GM21447 (cell line): ENCODE measurements at regions not wholly inside any gene's neighbourhood (a gene's known extent, or its start where the extent isn't known, plus 50 kb on each side); places are given as distances from the start of the nearest gene placed in this dataset.
A peak's percentile ranks its signal among the peaks of the same experiment; 100 is the strongest.

Experiments
- ATAC-seq: cut with Tn5 transposase; IDR thresholded peaks from one replicate; pipeline ENCODE4 v1.9.1; 2021; ENCODE audit not compliant: unreplicated experiment

DNA sequence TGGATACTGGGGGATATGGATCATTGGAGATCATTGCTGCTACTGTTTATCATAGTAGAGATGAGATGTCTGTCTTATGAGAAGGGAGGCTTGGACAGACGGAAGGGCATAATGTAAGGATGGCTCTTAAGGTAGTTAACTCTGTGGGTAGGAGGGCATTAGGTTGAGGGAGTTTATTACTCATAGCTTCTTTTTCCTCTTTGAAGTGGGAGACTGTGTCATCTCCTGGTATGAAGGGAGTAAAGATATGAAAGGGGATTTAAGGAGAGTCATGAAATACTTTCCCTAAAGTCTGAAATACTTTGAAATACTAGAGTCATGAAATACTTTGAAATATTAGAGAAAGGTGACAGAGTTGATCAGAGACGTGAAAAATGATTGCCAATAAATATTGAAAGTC is 255.5 kb upstream of the PITX2 start:
- no peak for ATAC-seq

DNA sequence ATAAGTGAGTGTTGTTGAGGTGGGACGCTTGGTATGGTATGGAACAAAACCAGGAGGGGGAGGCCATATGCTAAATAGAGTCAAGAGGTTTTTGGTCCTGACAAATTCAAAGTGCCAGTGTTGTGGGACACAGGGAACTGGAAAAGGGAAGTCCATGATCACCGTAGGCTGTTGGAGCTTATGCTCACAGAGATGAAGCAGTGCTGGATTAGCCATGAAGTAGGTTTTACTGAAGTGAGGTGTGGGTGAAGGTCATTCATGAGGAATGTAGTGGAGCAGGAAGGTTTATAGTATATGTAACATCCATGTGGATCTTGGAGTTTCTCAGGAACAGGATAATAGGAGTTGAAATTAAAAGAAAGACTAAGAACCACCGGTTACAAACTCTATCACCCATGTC is 256.1 kb upstream of the PITX2 start:
- ATAC-seq, result no peak

DNA sequence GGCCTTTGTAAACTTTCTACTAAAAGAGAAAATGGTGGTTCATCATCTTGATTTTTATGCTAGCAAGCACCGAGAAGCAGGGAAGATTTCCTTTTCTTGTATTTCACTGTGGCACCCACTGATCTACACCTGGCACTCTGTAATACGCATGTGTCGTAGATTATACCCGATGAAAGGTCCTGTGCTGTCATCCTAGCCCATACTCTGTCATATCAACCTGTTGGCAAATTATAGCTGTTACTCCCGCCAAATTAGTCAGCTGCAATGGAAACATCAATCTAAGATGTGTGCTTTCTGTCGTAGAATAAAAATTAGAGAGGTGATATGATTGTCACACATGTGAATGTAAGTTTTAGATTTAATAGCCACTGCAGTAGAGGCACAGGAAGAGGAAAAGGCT is 263.4 kb upstream of the PITX2 start:
- no peak for ATAC-seq

DNA sequence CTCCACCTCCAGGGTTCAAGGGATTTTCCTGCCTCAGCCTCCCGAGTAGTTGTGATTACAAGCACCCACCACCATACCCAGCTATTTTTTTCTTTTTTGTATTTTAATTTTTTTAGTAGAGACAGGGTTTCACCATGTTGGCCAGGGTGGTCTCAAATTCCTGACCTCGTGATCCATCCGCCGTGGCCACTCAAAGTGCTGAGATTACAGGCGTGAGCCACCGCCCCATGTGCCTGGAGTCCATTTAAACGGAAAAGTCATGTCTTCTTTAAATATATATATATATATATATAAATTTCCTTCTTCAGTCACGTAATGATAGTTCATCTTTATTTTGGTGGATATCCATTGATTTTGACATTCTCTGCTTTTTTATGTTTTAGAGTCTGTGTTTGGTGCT is 264.0 kb upstream of the PITX2 start:
- no peak for ATAC-seq

DNA sequence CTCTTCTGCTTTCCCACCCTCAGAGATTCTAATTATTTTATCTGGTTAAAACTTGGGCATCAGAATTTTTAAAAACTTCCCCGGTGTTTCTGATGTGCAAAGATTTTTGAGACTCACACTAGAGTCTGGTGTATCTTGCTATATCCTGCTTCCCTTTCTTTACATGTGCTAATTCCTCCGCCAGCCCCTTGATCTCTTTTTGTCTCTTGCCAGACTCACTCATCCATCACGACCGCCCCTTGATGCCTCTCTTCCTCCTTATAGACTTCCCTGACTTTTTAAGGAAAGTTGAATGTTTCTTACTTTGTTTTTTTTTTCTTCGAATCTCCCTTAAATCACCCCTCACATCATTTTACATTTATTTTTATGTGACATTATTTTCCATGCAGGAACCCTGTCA is 274.9 kb upstream of the PITX2 start:
- ATAC-seq, result no peak

DNA sequence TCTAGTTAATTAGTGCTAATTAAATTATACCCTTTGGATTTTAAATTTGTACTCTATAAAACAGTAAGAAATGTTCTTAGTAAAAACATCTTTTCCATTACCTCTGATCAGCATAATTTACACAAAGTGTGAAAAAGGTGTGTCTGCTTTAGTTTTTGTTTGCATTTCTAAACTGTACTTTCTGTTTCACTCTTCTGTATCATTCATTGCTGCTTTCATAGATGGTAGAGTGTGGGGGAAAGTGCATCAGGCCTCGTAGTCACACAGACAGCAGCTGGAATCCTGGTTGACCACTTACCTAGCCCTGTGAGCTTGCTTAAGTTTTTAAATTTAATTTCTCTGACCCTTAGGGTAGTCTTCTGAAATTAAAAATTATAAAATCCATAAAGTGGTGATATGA is 275.4 kb upstream of the PITX2 start:
- ATAC-seq, result peak; percentile 87

DNA sequence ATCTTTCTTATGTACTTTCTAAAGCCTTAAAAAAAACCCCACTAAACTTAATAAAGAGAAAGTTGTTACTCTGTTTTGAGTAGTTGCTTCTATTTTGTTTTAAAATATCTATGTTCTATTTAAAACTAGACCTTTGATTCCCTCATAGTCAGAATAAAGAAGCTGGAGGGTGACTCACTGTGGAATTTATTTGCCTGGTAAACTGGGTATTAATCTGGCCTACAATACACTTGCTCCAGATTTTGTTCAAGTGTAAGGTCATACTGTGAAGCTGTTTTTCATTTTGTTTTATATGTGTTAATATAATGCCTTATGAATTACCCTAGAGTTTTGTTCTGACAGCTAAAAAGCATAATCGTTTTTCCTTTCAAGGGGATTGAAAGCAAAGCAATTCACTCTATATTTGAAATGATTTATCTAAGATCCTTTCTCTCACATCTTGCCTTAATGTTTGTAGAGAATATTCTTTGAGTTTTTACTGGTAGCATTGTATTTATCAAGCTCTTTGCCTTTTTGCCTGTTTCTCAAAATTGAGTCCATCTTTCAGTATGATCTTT is 277.4 kb upstream of the PITX2 start:
- ATAC-seq, result no peak

DNA sequence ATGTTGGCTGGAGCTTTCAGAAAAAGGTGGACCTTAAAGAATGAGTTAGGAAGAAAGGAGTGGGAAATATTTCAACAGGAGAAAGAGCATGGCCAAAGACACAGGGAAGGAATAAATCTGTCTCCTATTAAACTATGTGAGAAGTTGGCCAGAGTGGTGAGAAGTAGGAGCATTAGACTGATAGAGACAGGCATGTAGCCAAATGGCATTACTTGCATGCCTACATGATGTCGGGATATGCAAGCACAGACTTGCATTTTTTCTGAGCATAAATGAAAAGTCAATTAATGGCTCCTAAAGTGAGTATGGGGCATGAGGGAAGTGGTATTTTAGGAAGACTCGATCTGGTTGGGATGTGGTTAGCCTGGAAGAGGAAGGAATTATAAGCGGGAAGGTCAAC is 279.6 kb upstream of the PITX2 start:
- no peak for ATAC-seq

DNA sequence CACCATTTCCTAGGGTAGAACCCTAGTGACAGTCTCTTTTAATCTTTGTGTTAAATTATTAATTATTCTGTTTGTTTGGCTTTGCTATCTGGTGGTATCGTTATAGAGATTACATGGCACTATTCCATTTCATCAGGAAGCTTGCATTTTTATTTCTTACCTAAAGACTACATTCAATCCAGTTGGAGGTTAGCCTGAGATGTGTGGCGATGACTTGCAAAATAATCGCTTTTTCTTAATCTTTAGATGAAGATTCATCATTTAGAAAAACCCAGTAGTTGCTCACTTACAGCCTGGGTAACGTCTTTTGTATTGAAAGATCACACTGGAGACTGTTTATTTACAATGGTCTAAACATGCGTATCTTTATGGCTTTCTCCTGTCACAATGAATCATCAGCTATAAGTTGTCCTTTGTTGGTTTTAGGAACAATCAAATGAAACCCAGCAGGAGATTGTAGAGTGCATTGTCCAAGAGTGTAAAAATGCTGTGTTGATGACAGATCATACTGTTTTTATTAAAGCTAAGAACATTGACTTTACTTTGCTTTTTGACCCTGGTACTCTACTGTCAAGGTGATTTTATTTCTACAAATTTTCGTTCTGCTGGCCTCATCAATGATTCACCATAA is 281.7 kb upstream of the PITX2 start:
- ATAC-seq, result no peak

DNA sequence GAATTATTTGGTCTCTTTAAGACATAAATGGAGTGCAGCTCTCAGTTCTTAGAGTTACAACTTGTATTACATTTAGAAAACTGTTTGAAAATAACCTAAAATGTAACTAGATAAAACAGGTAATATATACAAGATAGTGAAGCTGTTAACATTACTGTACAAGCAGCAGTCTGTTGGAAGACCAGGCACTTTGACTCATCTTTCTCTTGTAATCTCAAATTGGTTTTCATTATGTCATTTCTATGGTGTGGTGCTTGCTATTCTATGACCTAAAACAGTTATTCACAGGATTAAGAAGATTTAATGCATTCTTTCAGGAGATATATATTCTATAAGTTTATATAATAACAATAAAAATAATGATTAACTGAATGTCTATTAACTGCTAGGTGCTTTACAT is 282.5 kb upstream of the PITX2 start:
- no peak for ATAC-seq

DNA sequence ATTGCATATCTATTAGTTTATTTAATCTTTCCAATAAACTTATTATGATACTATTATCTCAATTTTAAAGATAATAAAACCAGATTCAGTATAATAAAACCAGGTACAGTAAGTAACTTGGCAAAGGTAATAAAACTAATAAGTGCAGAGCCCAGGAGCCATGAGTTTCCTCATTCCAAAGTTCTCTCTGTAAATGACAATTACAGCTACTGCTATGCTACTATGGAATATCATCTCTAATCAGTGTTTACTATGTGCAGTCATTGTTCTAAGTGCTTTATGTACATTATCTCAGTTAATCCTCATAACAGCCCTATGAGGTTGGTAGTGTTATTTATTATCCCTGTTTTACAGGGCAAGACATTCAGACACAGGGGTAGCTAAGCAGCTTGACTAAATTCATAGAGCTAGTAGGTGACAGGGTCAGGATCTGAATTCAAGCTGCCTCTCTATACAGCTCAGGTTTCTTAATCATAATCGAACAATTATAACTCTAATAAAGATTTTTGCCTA is 285.0 kb upstream of the PITX2 start:
- no peak for ATAC-seq

DNA sequence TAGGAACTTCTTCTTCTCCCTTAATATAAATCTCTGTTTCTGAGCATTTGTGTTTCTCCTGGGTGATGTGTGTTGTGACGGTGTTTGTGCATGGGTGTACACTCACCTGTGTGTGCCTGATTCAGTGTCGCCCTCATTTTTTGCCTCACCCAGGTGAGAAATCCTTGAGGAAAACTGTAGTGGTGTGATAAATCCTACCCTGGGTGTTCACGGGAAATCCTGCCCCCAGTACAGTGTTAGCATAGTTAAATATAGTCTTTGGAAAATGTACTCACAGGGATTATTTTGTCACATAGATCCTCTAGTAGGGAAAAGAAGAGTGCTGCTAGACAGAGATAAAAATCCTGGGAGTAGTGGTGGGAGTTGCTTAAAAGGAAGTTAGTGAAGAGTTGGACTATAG is 291.9 kb upstream of the PITX2 start:
- no peak for ATAC-seq

DNA sequence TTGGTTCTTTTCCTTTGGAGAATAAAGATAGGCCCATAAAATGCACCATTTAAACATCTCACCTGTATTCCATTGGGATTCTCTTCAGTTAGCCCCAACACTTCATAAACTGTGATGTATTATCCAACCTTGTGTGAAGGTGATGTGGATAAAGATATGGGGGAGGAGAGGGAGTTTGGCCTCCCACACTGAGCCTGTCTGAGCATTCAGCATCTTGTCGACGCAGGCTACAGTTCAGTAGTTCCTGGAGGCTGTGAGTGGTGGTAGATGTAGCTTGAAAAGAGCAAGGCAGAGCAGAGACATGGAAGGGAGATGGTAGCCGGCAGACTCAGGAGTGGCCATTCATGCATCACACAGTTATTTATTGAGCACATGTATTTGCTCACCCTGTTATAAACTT is 292.4 kb upstream of the PITX2 start:
- no peak for ATAC-seq

DNA sequence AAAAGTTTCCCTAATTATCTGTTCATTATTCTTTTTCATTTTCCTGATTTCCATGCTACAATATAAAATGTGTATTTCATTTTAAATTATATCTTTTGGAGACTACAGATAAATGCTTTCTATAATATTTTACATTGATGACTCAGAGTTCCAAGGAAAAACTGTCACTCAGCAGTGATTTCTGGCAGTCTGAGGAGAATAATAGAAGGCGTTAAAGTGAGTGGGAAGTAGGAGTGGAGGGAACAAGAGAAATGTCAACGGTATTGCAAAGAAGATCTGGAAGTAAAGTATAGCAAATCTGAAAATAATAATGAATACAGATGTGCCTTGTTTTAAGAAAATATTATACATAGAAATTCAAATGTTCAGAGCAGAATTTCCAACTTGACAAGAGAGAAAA is 293.6 kb upstream of the PITX2 start:
- no peak for ATAC-seq

DNA sequence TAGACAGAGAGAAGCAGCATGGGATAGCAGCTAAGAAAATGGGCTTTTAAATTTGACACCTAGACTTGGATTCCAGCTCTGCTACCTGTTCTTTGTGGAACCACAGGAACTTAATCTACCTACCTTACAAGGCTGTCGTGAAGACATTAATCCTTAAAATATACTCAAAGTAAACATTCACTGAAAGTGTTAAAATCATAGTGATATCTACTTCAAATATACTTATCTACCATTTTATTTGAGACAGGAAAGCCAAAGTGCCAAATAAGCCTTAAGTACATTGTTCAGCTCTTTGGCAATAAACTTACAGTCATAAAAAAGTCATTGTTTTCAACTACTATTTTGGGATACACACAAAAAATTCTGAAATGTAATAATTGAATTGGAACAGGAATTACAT is 295.0 kb upstream of the PITX2 start:
- no peak for ATAC-seq

DNA sequence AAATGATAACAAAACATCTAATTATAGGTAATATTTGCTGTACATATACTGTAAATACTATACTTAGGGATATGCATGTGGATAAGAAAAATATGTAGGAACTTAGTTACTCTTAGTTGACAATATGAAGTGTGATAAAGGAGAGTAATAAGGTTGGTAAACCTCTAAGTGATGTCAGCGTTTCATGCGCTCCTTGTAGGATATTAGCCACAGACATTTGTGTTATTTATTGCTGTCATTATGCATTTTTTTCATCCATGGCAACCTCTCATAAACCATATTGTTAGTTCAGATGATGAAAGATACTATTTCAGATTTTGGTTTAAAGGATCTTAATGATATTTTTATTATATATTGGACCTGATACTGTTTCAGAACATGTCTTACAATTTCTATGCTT is 298.1 kb upstream of the PITX2 start:
- no peak for ATAC-seq

DNA sequence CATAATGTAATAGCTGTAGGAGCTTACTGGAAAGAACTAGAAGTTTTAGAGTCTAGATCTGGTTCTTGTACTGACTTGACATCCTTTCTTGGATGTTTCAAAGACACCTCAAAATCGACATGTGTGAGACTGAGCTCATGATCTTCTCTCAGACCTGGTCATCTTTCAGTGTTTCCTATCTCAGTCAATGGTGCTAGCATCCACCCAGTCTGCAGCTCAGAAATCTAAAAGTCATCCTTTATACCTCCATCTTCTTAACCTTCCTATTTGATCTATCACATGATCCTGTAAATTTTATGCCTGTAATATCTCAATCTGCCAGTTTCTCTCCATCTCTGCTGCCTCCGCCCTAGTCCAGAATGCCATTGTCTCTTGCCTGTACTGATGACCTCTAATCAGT is 301.9 kb upstream of the PITX2 start:
- no peak for ATAC-seq

DNA sequence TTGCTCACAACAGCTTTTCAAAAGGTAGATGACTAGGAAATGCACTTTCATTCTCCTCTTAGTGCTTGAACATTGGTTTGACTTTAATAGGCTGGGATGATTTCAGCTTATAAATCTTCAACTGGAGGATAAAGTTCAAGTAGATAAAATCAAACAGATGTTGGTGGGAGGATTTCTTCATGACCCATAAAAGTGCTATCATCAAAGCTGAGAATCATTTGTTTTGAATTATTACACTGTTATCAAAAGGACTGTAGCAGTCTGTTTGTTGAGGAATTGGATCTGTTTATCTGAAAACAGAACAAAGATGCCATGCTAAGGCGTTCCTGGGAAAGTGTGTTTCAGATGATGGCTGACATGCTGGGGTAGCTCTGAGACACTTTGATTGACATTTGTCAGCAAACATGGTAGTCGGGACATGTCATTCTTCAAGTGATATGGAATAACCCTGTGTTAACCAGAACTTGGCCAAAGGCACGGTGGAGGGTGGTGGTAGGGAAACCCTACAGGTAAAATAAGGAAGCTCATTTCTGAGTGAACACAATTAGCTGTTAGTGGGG is 304.0 kb upstream of the PITX2 start:
- no peak for ATAC-seq

DNA sequence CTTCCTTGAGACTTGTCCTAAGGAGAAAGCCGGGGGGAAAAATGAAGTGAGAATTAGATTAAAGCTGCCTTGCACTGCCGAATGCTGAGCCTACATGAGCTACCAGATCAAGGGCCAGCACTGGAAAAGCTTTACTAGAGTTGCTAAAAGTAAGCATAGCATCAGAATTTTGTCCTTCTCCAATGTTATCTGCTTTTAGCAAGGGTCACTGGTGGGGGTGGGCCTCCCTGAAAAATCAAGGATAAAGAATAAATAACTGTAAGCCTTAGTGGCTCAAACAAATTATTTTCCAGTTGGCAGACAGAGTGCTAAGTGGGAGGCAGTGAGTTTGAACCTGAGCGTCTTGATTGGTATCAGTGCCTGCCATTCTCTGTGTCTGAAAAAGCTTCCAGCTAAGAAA is 310.5 kb upstream of the PITX2 start:
- ATAC-seq, result no peak

DNA sequence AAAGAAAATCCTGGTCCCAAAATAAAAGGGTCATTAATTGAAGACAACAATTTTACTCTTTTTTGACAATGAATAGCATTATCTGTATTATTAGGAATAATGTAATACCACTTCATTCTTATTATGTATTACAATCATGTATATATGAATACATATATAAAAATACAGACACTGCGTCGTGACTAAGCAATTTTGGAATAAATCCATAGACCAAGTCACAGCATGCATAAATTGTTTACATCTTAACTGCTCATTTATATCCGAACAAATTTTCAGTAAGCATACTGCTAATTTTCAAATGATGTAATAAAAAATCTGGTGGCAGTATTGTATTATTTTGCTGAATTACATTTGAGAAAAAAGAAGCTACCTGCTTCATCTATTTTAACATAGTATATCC is 321.6 kb upstream of the PITX2 start:
- no peak for ATAC-seq

DNA sequence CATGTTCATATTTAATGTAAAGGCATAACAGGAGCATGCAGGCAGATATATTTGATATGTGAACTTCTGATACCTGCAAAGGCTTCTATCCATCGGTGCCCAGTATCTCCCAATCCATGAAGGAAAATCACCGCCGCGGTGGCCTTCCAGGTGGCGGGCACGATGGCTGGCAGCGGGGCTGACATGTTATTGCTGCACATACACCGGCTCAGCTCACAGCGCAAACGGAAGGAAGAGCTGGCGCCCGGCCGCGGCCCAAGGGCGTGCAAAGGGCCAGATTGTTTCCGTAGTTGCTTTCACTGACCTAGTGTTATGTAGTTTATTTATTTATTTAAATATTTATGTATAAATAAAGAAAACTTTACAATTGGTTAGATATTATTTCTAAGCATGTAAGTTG is 322.7 kb upstream of the PITX2 start:
- ATAC-seq, result no peak

DNA sequence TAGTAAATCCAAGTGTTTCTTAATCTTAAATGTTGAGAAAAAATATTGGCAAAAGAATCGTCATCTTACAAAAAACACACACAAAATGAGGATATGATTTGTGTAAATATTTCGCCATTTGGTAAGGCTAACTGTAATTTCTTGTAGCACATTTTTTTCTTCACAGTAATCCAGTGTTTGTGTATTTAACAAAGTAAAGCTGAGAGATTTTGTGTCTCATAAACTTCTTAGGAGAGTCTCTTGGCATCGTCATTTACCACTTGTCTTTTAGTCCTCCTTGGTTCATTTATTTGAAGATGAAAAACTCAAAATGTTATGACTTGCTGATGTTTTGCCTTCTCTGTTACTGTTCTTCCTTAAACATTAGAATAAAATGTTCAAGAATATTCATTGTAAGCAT is 326.7 kb upstream of the PITX2 start:
- no peak for ATAC-seq

DNA sequence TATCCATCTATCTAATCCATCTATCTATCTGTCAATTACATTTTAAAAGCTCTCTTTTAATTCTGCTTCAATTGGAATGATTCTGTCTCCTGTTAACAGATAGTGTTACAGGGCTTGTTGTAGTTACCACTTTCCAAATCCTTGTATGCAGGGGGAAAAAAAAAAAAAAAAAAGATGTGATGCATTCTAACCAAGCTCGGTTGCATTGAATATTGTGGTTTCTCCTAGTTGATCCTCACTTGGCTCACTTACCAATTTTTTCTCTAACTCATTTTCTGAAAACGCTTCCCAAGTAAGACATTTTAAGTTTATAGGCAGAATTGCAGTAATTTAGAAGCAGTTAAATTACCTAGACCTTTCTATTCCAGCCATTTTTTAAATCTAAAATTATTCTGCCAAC is 327.9 kb upstream of the PITX2 start:
- ATAC-seq, result no peak
